NCI-H146 treated with DMSO at 0.1 percent for 48 hours (cell line): ENCODE measurements at regions not wholly inside any gene's neighbourhood (a gene's known extent, or its start where the extent isn't known, plus 50 kb on each side); places are given as distances from the start of the nearest gene placed in this dataset.
A peak's percentile ranks its signal among the peaks of the same experiment; 100 is the strongest.
"Not testable (repeated sequence)": the region's sequence is repeated elsewhere in the genome, so short reads cannot be mapped to it uniquely, and the experiment has no call there.

Experiments
- DNase-seq: peaks from one replicate; lab custom pipeline; 2025; ENCODE audit not compliant: unreplicated experiment; lab: John Stamatoyannopoulos, UW

GRCh38 chr4:156553659-156554058 lies 417.9 kb downstream of the PDGFC start:
- no peak for DNase-seq

GRCh38 chr4:156547891-156548290 lies 423.7 kb downstream of the PDGFC start:
- no peak for DNase-seq

GRCh38 chr4:156547439-156547838 lies 424.2 kb downstream of the PDGFC start:
- DNase-seq = no peak

- DNase-seq = no peak
These were observed 426.4 kb downstream of the PDGFC start for GRCh38 chr4:156545003-156545785.

- DNase-seq = no peak
These were observed 432.2 kb downstream of the PDGFC start for GRCh38 chr4:156539376-156539775.

GRCh38 chr4:156538651-156539257 lies 432.8 kb downstream of the PDGFC start:
- peak; percentile 56 for DNase-seq

GRCh38 chr4:156538210-156538609 lies 433.4 kb downstream of the PDGFC start:
- DNase-seq = no peak

GRCh38 chr4:156537286-156537685 lies 434.3 kb downstream of the PDGFC start:
- no peak for DNase-seq

GRCh38 chr4:156536661-156537060 lies 434.9 kb downstream of the PDGFC start:
- no peak for DNase-seq

- no peak for DNase-seq
These were observed 437.4 kb downstream of the PDGFC start for GRCh38 chr4:156534205-156534604.

GRCh38 chr4:156528216-156528615 lies 443.4 kb downstream of the PDGFC start:
- DNase-seq = no peak

GRCh38 chr4:156527237-156527993 lies 444.2 kb downstream of the PDGFC start:
- no peak for DNase-seq

- no peak for DNase-seq
These were observed 447.6 kb downstream of the PDGFC start for GRCh38 chr4:156523991-156524390.

- DNase-seq = no peak
These were observed 448.1 kb downstream of the PDGFC start for GRCh38 chr4:156523492-156523891.

GRCh38 chr4:156521631-156522030 lies 450.0 kb downstream of the PDGFC start:
- no peak for DNase-seq

GRCh38 chr4:156517956-156518355 lies 453.6 kb downstream of the PDGFC start:
- no peak for DNase-seq

GRCh38 chr4:156517546-156517945 lies 454.1 kb downstream of the PDGFC start:
- DNase-seq = no peak

- no peak for DNase-seq
These were observed 454.9 kb downstream of the PDGFC start for GRCh38 chr4:156516698-156517097.

- DNase-seq = no peak
These were observed 456.3 kb downstream of the PDGFC start for GRCh38 chr4:156515295-156515694.

GRCh38 chr4:156512622-156513021 lies 459.0 kb downstream of the PDGFC start:
- no peak for DNase-seq

GRCh38 chr4:156509921-156510320 lies 461.7 kb downstream of the PDGFC start:
- not testable (repeated sequence) for DNase-seq
